ENCODE measurements at regions not wholly inside any gene's neighbourhood (a gene's known extent, or its start where the extent isn't known, plus 50 kb on each side); places are given as distances from the start of the nearest gene placed in this dataset.

- TF ChIP-seq, protein P1, sequence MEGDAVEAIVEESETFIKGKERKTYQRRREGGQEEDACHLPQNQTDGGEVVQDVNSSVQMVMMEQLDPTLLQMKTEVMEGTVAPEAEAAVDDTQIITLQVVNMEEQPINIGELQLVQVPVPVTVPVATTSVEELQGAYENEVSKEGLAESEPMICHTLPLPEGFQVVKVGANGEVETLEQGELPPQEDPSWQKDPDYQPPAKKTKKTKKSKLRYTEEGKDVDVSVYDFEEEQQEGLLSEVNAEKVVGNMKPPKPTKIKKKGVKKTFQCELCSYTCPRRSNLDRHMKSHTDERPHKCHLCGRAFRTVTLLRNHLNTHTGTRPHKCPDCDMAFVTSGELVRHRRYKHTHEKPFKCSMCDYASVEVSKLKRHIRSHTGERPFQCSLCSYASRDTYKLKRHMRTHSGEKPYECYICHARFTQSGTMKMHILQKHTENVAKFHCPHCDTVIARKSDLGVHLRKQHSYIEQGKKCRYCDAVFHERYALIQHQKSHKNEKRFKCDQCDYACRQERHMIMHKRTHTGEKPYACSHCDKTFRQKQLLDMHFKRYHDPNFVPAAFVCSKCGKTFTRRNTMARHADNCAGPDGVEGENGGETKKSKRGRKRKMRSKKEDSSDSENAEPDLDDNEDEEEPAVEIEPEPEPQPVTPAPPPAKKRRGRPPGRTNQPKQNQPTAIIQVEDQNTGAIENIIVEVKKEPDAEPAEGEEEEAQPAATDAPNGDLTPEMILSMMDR (IDR thresholded peaks at IDR 0.05), result no peak
- TF ChIP-seq POLR2A (IDR thresholded peaks at IDR 0.05; ENCODE audit: low read depth), result no peak
Observed at GRCh38 chrX:4809571-4809970, 1096.1 kb upstream of the PRKX start.
